ENCODE measurements at regions not wholly inside any gene's neighbourhood (a gene's known extent, or its start where the extent isn't known, plus 50 kb on each side); places are given as distances from the start of the nearest gene placed in this dataset.

DNA sequence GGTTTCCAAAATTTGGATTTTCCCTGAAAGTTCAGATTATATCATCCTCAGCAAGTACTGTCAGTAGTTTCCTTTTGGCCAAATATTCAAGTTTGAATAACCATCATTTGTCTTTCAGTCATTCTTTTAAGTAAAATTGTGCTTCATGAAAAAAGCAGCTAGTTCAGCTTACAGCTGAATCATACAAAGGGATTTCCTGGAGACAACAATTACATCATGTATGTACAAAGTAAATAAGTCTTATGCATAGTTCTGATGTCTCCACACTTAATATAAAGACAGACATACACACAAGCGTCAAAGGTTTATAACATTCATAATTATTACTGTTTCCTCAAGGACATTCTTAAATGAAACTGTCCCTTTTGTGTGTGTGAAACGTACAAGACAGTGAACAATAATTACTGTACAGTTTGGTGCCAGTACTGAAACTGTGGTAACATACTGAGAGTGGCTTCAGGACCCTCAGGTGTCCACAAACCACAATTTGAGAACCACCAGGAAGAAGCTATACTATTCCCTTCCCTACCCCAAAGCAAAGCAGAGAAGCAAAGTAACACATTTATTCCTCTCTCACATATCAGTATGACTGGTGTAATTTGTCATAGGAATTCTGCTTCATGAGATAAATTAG is 746.6 kb downstream of the TAF11L14 start:
- Histone ChIP-seq H2AFZ (no peak overlapping the region), H4K20me1 (ENCODE audit: insufficient read depth, poor library complexity, severe bottlenecking) (no peaks in the 10 kb centered on the region), H3K79me2 (no peaks in the 10 kb centered on the region), H3K27me3 (no peaks in the 10 kb centered on the region), H3K9me2 (replicated peaks; ENCODE audit: insufficient read depth) (no peaks in the 10 kb centered on the region), H3K4me2 (no peak overlapping the region), H3K4me1 (ENCODE audit: insufficient read depth) (no peaks in the 10 kb centered on the region), H3K9me3 (ENCODE audit: low read depth) (no peaks in the 10 kb centered on the region), H3K27ac (no peak overlapping the region), H3K36me3 (replicated peaks; ENCODE audit: insufficient read depth, low read depth) (no peaks in the 10 kb centered on the region), H3K4me3 (no peak overlapping the region)
- WGBS (ENCODE audit: low lambda C conversion rate, missing lambda C conversion rate): 84% methylated on average over 2 of the region's 2 CpGs
- TF ChIP-seq CTCF (IDR thresholded peaks at IDR 0.05; ENCODE audit: poor library complexity) (no peak), EZH2 (IDR thresholded peaks at IDR 0.05; ENCODE audit: borderline replicate concordance) (no peak), EZH2phosphoT487 (IDR thresholded peaks at IDR 0.05; ENCODE audit: low read depth, severe bottlenecking, unreplicated experiment) (no peak)
- DNase-seq (ENCODE audit: low spot score): no peak

GRCh38 chr5:18393565-18394442 is 759.5 kb downstream of the TAF11L14 start:
- DNase-seq (ENCODE audit: low spot score): peak; percentile 79
- Histone ChIP-seq H3K4me1 (ENCODE audit: insufficient read depth) (peaks cover 11% of the 10 kb centered on the region), H3K9me3 (ENCODE audit: low read depth) (no peaks in the 10 kb centered on the region), H3K27ac (no peak overlapping the region), H3K4me2 (no peak overlapping the region), H2AFZ (no peak overlapping the region), H3K4me3 (no peak overlapping the region), H3K27me3 (no peaks in the 10 kb centered on the region), H4K20me1 (ENCODE audit: insufficient read depth, poor library complexity, severe bottlenecking) (no peaks in the 10 kb centered on the region), H3K79me2 (no peaks in the 10 kb centered on the region), H3K36me3 (replicated peaks; ENCODE audit: insufficient read depth, low read depth) (no peaks in the 10 kb centered on the region), H3K9me2 (replicated peaks; ENCODE audit: insufficient read depth) (no peaks in the 10 kb centered on the region)
- TF ChIP-seq CTCF (IDR thresholded peaks at IDR 0.05; ENCODE audit: poor library complexity): peak; percentile 92
- TF ChIP-seq EZH2phosphoT487 (IDR thresholded peaks at IDR 0.05; ENCODE audit: low read depth, severe bottlenecking, unreplicated experiment): no peak
- WGBS (ENCODE audit: low lambda C conversion rate, missing lambda C conversion rate): 49% methylated on average over 17 of the region's 17 CpGs

GRCh38 chr5:18394443-18394804 is 760.2 kb downstream of the TAF11L14 start:
- Histone ChIP-seq H3K4me2 (no peak overlapping the region), H3K79me2 (no peaks in the 10 kb centered on the region), H4K20me1 (ENCODE audit: insufficient read depth, poor library complexity, severe bottlenecking) (no peaks in the 10 kb centered on the region), H3K27me3 (no peaks in the 10 kb centered on the region), H3K4me1 (ENCODE audit: insufficient read depth) (peaks cover 11% of the 10 kb centered on the region), H3K36me3 (replicated peaks; ENCODE audit: insufficient read depth, low read depth) (no peaks in the 10 kb centered on the region), H3K4me3 (no peak overlapping the region), H2AFZ (no peak overlapping the region), H3K27ac (no peak overlapping the region), H3K9me3 (ENCODE audit: low read depth) (no peaks in the 10 kb centered on the region), H3K9me2 (replicated peaks; ENCODE audit: insufficient read depth) (no peaks in the 10 kb centered on the region)
- TF ChIP-seq CTCF (IDR thresholded peaks at IDR 0.05; ENCODE audit: poor library complexity): no peak
- no peak for TF ChIP-seq EZH2 (IDR thresholded peaks at IDR 0.05; ENCODE audit: borderline replicate concordance)
- DNase-seq (ENCODE audit: low spot score): no peak
- WGBS (ENCODE audit: low lambda C conversion rate, missing lambda C conversion rate): 26% methylated on average over 4 of the region's 4 CpGs
